ENCODE measurements at regions not wholly inside any gene's neighbourhood (a gene's known extent, or its start where the extent isn't known, plus 50 kb on each side); places are given as distances from the start of the nearest gene placed in this dataset.

DNA sequence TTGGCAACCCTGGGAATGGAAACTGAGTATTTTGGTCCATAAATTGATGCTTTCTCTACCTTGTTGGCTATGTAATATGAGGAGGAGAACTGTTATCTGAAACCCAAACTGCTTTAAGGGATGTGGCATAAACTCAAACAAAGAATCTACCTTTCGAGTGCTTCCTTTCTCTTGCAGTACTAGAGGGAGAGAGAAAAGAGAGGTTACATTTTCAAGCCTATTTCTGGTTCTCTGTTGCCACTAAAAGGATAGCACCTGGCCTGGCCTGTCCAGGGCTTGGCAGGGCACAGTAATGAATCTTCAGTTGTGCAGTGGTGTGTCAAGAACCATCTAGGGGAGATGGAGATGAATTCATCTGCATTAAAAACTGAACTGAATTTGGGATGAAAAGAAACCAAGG is 308.6 kb downstream of the PTTG2 start:
- intact Hi-C loops (cut with DNase I), result no loop called here
- DNase-seq (ENCODE audit: low spot score), result no peak

DNA sequence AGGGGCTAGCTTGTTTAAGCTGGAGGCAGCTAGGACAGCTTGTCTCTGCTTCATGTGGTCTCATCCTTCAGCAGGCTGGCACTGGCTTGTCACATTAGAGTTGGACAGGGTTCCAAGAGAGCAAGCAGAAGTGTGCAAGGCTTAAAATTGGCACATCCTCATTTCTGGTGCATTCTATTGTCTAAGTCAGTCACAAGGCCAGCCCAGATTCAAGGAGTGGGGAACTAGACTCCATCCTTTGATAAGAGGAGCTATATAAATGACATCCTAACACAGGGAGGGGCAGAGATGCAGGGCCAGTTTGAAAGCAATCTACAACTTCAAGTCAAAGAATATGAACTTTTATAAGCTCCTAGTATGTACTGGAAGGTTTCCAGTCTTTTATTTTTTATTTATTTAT is 313.2 kb downstream of the PTTG2 start:
- no peak for DNase-seq (ENCODE audit: low spot score)
- intact Hi-C loops (cut with DNase I), result no loop called here

DNA sequence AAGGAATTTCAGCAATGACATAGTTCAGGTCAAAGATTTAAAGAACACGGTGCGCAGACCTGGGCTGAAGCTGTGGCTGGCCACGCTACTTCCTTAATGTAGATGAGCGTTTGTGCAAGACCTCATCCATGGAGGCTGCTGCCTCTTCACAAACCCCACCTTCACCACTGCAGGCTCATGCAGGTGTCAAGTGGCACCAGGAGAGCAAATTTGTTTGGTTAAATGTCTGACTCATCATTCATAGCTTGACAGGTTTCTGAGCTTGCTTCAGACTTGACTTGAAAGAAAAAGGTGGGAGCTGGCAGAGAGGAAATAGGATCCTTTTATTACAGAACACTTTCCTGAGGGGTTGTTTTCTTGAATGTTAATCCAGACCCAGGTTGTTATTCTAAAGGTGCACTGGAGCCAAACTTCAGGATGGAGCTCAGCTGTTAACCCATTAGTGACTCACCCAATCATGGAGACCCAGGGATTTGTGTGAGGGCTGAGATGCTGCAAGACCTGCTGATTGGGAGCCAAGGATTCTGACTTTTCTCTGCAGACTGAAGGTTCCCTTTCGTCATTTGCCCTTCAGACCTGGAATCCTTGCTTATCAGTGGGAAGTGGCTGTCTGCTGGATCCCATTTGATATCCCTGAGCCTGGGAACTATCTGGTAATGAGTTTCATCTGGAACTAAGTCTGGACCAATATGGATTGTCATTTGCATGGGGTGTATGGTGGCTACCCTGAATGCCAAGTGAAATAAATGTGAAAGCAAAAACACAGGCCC is 315.3 kb downstream of the PTTG2 start:
- intact Hi-C loops (cut with DNase I), result no loop called here
- DNase-seq (ENCODE audit: low spot score), result no peak

DNA sequence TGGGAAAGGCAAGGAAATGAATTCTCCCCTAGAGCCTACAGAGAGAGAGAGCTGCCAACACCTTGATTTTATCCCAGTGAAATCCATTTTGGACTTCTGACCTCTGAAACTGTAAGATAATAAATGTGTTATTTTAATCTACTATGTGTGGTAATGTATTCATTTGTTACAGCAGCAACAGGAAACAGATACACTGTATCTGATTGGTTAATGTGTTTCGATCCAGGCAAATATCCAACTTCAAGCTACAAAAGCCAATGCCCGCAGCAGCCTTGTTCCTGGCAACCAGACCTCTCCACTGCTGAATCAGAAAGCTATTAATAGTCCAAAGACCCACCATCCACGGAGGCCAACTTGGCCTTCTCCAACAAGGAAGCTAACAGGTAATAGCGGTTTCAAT is 318.1 kb downstream of the PTTG2 start:
- DNase-seq (ENCODE audit: low spot score), result no peak
- intact Hi-C loops (cut with DNase I), result no loop called here

DNA sequence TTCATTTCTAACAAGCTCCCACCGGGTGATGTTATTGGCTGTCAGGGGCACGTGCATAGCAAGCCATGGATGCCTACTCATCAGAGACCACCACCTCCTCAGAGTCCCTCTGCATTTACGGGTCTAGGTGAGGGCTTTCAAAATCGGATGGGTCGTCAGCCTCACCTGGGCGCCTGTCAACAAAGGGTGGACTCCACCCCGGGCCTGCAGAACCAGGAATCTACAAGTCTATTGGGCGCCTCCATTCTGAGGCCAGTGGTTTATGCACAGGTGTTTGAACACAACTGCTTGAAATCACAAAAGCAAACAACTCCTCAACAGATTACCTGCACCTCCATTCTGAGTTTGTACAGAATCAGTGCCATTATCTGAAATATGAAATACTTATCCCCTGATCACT is 318.9 kb downstream of the PTTG2 start:
- no peak for DNase-seq (ENCODE audit: low spot score)
- intact Hi-C loops (cut with DNase I), result no loop called here

DNA sequence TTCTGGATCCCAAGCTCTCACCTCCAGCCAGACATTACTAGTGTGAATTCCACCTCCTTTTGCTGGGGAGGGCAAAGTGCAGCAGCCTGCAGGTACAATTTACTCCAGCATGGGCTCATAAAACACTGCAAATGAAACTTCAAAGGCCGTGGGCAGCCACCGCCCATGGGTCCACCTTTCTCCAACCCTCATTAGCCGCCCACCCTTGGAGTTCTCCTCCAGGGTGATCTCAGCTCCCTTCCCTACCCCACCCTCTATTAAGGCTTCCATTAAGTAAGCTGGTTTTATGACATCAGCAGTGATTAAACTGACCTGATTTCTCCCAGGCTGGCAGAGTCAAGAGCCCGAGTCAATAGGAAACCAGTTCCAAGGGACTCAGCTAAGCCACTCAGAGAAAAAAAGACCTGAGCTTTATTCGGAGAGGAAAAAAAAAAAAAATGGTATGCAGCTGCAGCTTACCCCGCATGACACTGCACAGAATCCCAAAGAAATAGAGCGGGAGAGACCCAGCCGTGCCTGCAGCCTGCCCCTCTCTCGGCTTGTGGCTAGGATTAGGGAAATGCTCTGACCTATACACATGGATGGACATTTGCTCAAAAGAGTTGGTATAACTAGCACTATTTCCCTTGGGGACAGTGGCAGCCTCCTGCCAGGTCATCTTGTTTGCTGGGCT is 319.6 kb downstream of the PTTG2 start:
- intact Hi-C loops (cut with DNase I), result no loop called here
- no peak for DNase-seq (ENCODE audit: low spot score)

DNA sequence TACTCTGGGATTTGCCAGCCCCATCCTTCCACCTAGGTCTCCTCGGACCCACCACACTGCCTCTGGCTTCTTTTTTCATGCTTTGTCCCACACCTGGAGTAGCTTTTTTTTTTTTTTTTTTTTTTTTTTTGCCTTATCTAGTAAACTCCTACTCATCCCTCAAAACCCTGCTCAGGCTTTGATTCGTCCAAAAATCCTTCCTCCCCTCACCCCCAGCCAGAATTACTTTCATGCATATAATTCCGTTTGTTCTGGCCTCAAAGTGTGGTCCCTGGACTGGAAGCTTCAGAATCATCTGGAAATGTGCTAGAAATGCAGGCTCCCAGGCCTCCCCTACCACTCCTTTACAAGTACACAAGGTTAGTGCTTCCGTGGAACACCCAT is 320.1 kb downstream of the PTTG2 start:
- intact Hi-C loops (cut with DNase I), result no loop called here
- DNase-seq (ENCODE audit: low spot score), result no peak

DNA sequence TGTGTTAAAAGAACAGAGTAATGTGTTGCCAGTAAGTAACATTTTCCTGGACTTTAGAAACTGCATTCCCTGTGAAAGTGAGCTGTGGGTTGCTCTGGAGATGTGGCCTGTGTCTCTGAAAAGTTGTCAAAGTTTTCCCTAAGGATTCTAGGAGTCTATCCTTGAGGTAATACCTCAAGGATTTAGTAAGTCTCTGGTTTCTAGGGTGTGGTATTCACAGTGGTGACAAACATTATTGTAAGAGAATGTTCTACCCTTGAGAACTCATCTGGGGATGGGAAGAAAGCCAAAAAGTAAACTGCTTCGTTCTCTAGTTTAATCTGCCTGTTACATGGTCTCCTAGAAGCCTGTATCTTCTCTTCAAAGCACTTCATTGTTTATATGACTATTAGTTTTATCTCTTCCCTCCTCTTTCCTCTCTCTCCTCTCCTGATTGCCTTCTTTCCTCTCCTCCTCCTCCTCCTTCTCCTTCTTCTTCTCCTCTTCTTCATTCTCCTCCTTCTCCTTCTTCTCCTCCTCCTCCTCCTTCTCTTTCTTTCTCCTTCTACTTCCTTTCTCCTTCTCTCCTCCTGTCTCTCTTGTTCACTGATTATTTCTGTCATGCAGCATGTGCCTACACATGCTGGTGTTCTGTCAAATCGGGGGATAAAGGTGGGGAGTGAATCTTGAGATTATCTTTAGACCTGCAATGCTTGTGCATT is 321.3 kb downstream of the PTTG2 start:
- intact Hi-C loops (cut with DNase I), result no loop called here
- no peak for DNase-seq (ENCODE audit: low spot score)

DNA sequence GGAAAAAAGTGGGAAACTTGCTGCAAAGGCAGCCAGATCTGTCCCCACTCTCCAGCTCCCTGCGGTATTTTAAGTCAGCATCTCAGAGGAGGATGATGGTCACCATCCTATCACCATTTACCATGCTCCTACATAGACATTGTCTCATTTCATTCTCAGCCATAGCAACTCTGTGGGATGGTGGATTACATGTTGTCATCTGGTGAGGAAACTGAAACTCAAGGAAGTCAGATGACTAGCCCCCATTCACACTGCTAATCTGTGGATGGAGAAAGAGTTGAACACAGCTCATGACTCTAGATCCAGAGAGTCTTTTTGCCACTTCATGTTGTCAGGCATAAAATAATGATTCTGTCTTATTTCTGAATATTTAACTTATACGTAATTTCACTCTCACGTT is 323.5 kb downstream of the PTTG2 start:
- no peak for DNase-seq (ENCODE audit: low spot score)

DNA sequence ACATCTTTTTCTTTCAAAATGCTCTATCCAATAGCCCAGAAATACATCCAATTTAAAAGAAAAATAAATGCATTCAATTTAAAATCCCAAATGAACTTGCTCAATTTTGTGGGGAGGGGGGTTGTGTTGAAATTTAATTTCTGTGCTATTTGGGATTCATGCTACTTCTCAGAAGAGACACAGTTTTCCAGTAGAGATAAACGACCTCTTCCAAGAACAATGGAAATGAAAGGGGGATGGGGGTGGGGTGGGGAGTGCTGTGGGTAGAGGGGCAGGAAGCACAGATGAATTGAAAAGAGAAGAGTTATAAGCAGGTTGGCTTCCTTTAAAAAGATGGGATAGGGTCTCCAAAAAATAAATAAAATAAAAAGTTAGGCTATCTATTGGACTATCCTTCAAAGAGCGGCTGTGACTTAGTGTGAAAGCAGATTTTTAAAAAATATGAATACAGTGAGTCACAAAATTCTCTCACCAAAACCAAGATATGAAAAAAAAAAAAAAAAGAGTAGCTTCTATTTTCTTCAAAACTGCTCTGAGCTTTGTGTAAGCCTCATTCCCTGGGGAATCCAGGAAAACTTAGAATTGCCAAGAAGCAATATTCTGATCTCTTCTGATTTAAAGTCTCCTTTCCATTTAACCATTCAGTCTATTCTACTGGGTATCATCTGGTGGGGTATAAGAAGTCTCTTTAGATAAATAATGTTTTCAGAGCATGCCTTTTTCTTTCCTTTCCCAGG is 324.3 kb downstream of the PTTG2 start:
- intact Hi-C loops (cut with DNase I), result no loop called here
- DNase-seq (ENCODE audit: low spot score), result no peak

More for the DNA sequence above, 323.5 kb downstream of the PTTG2 start:
- intact Hi-C loops (cut with DNase I), result no loop called here

DNA sequence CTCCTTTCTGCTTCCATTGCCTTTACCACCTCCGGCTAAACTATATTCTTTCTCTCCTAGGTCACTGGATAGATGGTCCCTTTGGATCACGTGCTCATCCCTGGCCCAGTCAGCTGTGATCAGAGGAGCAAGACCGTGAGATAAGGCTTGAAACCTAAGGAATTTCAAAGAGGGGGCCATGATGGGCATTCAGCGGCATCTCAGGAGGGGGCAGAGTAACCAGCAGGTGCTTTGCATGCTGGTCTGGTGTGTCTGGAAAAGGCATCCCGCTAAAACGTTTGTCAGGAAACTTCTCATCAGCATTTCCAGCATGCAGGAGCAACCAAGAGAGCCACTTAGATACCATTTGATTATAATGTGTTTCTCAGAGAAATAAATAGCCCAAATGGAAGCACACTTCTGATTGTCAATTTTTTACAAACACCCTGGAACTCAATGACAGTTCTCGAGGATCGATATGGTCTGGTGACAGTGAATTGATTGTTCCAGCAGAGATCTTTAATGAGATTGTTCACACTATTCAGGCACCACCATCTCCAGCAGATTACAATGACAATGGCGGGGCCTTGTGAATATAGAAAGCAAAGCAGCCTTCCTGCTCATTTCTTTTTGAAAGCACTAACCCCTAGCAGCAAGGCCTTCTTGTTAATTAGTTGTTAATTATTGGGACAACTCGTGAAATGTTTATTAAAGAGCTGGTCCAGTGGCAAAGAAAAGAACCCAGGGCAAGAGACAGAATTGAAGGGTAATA is 327.1 kb downstream of the PTTG2 start:
- DNase-seq (ENCODE audit: low spot score), result no peak
- intact Hi-C loops (cut with DNase I), result no loop called here

DNA sequence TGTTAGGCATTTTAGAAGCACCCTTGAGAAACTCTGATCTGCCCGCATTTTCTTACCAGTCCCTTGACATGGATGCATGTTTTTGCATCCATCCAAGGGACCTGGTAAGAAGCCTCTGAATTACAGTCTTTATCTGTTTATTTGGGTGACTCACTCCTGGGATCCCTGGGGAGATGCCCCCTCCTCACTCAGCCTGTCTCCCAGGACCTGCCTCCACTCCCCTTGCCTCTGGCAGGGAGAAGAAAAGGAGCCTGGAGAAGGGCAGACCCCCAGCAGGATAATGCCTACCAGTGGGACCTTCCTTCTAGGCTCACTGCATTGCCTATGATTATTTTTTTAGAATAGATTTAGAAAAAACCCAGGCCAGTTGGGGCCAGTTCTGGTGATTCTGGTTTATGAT is 329.4 kb downstream of the PTTG2 start:
- DNase-seq (ENCODE audit: low spot score), result no peak
- intact Hi-C loops (cut with DNase I), result no loop called here

DNA sequence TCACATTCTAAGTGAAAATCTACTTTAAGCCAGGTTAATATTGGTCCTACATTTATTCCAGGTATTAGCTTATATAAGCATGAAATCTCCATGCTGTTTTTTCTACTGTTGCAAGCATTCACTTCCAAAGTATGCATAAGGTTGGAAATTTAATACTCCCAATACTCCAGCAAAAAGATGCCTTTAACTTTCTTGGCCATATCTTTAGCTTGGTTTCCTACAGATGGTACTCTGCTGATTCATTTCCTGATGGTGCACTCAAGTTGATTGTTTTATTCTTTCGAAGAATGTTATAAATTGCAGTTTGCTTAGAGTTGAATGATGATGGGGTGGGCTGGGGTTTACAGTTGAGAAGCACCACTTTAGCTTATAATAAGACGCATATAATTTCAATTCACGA is 330.2 kb downstream of the PTTG2 start:
- no peak for DNase-seq (ENCODE audit: low spot score)
- intact Hi-C loops (cut with DNase I), result no loop called here

DNA sequence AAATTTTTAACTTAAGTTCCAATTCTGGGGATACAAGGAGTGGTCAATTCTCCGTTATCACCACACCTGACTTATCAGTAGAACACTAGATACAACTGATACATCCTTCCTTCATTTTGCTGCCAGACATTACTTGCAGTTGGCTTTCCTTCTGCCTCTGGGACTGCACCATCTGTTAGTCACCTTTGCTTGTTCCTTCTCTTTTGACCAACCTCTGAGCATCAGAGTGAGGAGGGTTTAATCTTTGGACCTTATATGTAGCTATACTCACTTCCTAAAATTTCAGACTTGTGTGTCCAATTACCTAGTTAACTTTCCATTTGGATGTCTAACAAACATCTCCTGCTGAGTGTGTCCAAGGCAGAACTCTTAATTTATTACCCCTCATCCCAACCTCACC is 330.7 kb downstream of the PTTG2 start:
- intact Hi-C loops (cut with DNase I), result no loop called here
- DNase-seq (ENCODE audit: low spot score), result no peak

DNA sequence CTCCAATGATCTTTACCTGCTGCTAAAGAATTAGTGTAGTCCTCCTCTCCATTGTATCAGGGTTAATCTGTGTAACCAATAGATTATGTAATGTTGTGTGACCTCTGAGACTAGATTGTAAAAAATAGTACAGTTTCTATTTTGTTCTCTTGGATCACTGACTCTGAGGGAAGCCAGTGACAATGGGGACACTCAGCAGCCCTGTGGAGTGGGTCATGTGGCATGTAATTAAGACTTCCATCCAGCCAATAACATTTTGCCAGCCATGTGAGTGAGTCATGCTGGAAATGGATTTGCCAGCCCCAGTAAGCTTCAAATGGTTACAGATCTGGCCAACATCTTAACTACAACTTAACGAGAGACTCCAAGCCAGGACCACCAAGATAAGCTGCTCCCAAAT is 332.3 kb downstream of the PTTG2 start:
- no peak for DNase-seq (ENCODE audit: low spot score)
- intact Hi-C loops (cut with DNase I), result no loop called here

DNA sequence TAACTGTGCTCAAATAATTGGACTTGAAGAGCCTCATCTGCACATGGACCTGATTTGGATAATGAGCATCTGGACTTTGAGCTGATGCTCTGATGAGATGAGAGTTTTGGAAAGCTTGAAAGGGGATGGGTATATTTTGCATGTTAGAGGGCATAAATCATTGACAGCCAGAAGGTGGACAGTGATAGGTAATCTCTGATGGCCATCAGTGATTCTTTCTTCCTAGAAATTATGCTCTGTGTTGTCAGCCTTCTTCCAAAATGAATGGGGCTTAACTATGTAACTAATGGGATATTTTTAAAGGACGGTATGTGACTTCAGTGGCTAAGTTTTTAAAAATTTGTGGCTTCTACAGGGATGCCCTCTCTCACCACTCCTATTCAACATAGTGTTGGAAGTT is 334.0 kb downstream of the PTTG2 start:
- intact Hi-C loops (cut with DNase I), result no loop called here
- DNase-seq (ENCODE audit: low spot score), result no peak

DNA sequence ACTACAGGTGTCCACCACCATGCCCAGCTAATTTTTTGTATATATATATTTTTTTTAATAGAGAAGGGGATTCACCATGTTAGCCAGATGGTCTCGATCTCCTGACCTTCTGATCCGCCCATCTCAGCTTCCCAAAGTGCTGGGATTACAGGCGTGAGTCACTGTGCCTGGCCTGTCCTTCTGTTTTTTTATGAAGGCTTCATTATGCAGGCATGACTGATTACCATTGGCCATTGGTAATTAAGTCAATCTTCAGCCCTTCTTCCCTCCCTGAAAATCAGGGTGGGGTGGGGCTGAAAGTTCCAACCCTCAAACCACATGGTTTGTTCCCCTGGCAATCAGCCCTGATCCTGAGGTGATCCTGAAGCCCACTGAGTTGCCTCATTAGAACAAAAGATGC is 336.9 kb downstream of the PTTG2 start:
- intact Hi-C loops (cut with DNase I), result no loop called here
- no peak for DNase-seq (ENCODE audit: low spot score)

DNA sequence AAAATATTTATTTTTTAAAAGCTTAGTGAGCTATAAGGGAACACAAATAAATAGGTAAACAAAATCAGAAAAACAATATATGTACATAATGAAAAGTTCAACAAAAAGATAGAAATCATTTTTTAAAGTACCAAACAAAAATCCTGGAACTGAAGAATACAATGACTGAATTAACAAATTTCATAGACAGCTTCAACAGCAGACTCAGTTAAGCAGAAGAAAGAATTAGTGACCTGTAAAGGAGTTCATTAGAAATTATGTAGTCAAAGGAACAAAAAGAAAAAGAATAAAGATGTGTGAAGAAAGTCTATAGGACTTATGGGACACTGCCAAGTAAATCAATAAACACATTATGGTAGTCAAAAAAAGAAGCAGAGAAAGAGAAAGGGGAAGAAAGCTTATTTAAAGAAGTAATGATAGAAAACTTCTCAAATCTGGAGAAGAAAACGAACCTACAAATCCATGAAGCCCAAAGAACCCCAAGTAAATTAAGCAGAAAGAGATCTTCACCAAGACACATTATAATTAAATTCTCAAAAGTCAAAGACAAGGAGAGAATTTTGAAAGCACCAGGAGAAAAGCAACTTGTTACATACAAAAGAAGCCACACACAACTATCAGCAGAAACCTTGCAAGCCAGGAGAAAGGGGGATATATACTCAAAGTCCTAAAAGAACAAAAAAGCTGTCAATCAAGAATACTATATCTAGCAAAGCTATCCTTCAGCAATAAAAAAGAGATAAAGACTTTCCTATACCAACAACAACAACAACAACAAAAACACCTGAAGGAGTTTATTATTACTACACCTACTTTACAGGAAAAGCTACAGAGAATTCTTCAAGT is 338.9 kb downstream of the PTTG2 start:
- no peak for DNase-seq (ENCODE audit: low spot score)
- intact Hi-C loops (cut with DNase I), result no loop called here

Measured in posterior vena cava (tissue), 2 donors.